ENCODE measurements at regions not wholly inside any gene's neighbourhood (a gene's known extent, or its start where the extent isn't known, plus 50 kb on each side); places are given as distances from the start of the nearest gene placed in this dataset.

- no peak for DNase-seq
- Histone ChIP-seq H3K36me3 (no peaks in the 10 kb centered on the region), H3K27ac (no peak overlapping the region), H3K9me3 (no peaks in the 10 kb centered on the region), H3K4me3 (no peak overlapping the region), H3K27me3 (no peaks in the 10 kb centered on the region), H3K4me1 (peaks cover 0 to 18% (median 0%) of the 10 kb centered on the region in 3 donors)
- no peak for TF ChIP-seq CTCF (IDR thresholded peaks at IDR 0.05)
- TF ChIP-seq POLR2A (IDR thresholded peaks at IDR 0.05), result no peak
- intact Hi-C loops (cut with DNase I), result no loop called here
These were observed 386.9 kb downstream of the CETN3 start for GRCh38 chr5:90022711-90023053.

GRCh38 chr5:90022002-90022710 is 387.4 kb downstream of the CETN3 start:
- Histone ChIP-seq H3K36me3 (no peaks in the 10 kb centered on the region), H3K4me1 (peaks cover 0 to 18% (median 0%) of the 10 kb centered on the region in 3 donors), H3K9me3 (no peaks in the 10 kb centered on the region), H3K4me3 (no peak overlapping the region), H3K27me3 (no peaks in the 10 kb centered on the region), H3K27ac (no peak overlapping the region)
- intact Hi-C loops (cut with DNase I), result no loop called here
- no peak for TF ChIP-seq POLR2A (IDR thresholded peaks at IDR 0.05)
- 42 to 58% methylated on average over 1 of the region's 1 CpG for WGBS, 2 donors
- DNase-seq, result no peak

DNA sequence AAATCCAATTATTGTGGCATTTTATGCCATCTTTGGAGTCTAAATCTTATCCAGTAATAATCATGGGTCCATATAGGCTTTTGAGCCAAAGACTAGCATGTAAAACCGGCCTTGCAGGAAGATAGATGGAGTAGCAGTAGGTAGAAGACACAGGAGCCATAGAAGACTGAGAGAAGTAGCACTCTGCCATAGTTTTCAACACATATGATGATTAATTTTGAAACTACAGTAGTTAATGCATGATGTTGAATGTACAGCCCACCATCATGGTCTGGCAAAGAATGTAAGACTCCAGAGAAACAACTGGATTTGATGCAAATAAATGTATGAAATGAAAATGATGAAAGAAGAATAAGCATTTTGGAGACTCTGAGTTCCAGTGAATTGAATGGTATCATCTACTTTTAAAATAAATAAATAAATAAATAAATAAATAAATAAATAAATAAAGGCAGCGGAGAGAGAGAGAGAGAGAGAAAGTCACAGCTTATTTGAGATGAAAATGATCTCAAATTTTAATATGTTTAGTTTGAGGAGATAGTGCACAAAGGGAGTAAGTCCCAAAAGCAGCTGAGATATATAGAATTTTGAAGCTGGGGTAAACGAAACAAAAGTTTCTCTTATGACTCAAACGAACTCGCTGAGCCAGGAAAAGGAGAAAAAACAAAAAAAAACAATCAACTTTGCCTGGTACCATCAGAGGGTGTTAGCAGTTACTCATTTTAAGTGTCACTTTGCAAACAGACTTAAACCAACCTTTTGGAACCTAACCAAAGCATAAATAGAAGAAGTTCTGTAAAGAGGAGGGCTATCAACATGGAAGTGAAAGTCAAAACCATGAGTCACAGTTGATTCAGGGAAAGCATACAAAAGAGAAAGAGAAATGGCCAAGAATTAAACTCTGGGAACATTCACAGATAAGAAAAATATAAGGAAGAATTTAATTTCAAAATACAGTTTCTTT is 388.7 kb downstream of the CETN3 start:
- Histone ChIP-seq H3K4me3 (peak overlapping the region; percentile 19 to 57 (median 30)), H3K36me3 (no peaks in the 10 kb centered on the region), H3K9me3 (no peaks in the 10 kb centered on the region), H3K4me1 (peaks cover 0 to 18% (median 0%) of the 10 kb centered on the region in 3 donors), H3K27me3 (no peaks in the 10 kb centered on the region), H3K27ac (peak overlapping the region in 3 of 4 donors; percentile 33 to 49 (median 47))
- WGBS, 2 donors, result 30 to 31% methylated on average over 5 of the region's 5 CpGs
- intact Hi-C loops (cut with DNase I), result no loop called here
- no peak for DNase-seq
- no peak for TF ChIP-seq POLR2A (IDR thresholded peaks at IDR 0.05)
- TF ChIP-seq CTCF (IDR thresholded peaks at IDR 0.05), result no peak

GRCh38 chr5:90017239-90017638 is 392.3 kb downstream of the CETN3 start:
- Histone ChIP-seq H3K27me3 (no peaks in the 10 kb centered on the region), H3K27ac (no peak overlapping the region), H3K4me3 (no peak overlapping the region), H3K4me1 (peaks cover 0 to 21% (median 0%) of the 10 kb centered on the region in 3 donors), H3K36me3 (no peaks in the 10 kb centered on the region), H3K9me3 (no peaks in the 10 kb centered on the region)
- intact Hi-C loops (cut with DNase I), result no loop called here
- no peak for DNase-seq
- WGBS, 2 donors, result 71 to 77% methylated on average over 3 of the region's 3 CpGs
- TF ChIP-seq CTCF (IDR thresholded peaks at IDR 0.05) (no peak), POLR2A (IDR thresholded peaks at IDR 0.05) (no peak)

- Histone ChIP-seq H3K27me3 (no peaks in the 10 kb centered on the region), H3K27ac (no peak overlapping the region), H3K36me3 (no peaks in the 10 kb centered on the region), H3K4me3 (no peak overlapping the region), H3K9me3 (no peaks in the 10 kb centered on the region), H3K4me1 (peaks cover 0 to 9% (median 0%) of the 10 kb centered on the region in 3 donors)
- no peak for DNase-seq
- TF ChIP-seq CTCF (IDR thresholded peaks at IDR 0.05), result no peak
- intact Hi-C loops (cut with DNase I), result no loop called here
- WGBS, 2 donors, result 22 to 27% methylated on average over 3 of the region's 3 CpGs
These were observed 394.0 kb downstream of the CETN3 start for GRCh38 chr5:90015584-90016018.
